Esophagus (tissue), 2 donors: ENCODE measurements at regions not wholly inside any gene's neighbourhood (a gene's known extent, or its start where the extent isn't known, plus 50 kb on each side); places are given as distances from the start of the nearest gene placed in this dataset.
"Not testable (repeated sequence)": the region's sequence is repeated elsewhere in the genome, so short reads cannot be mapped to it uniquely, and the experiment has no call there.

ENCODE experiments used
- H3K27ac ChIP-seq, 2 donors: one replicate each; pipeline ENCODE4 v1.5.1; 2013; ENCODE audit warnings: low read depth in 2 of 2, mild to moderate bottlenecking in 2 of 2, inconsistent platforms in 1 of 2, low read length in 1 of 2, moderate library complexity in 1 of 2
- H3K27me3 ChIP-seq, 2 donors: one replicate each; pipeline ENCODE4 v1.6.1; 2013; ENCODE audit warnings: low read length in 2 of 2, control low read depth in 1 of 2, mild to moderate bottlenecking in 1 of 2; ENCODE audit not compliant: insufficient read depth in 2 of 2, control insufficient read depth in 1 of 2
- H3K36me3 ChIP-seq, 2 donors: one replicate each; pipeline ENCODE4 v1.6.1; 2013; ENCODE audit warnings: low read length in 1 of 2; ENCODE audit not compliant: control insufficient read depth in 2 of 2, insufficient read depth in 2 of 2
- H3K4me1 ChIP-seq, 2 donors: one replicate each; pipeline ENCODE4 v1.6.1; 2013; ENCODE audit warnings: low read length in 1 of 2; ENCODE audit not compliant: control insufficient read depth in 2 of 2, insufficient read depth in 2 of 2
- H3K4me3 ChIP-seq, 2 donors: one replicate each; pipeline ENCODE4 v1.5.1; 2013; ENCODE audit warnings: low read length in 2 of 2, mild to moderate bottlenecking in 2 of 2, low read depth in 1 of 2, moderate library complexity in 1 of 2
- H3K9me3 ChIP-seq, 2 donors: one replicate each; pipeline ENCODE4 v1.6.1; 2013; ENCODE audit warnings: mild to moderate bottlenecking in 2 of 2, low read depth in 1 of 2, low read length in 1 of 2, moderate library complexity in 1 of 2; ENCODE audit not compliant: control insufficient read depth in 2 of 2, insufficient read depth in 1 of 2
- WGBS, 2 donors: extraction: QIAGEN DNeasy Blood & Tissue Kit; methylation state at CpG; one replicate each; pipeline ENCODE4 v1.1.7; 2013; 5-methylcytosine and 5-hydroxymethylcytosine counted together
- donor health status: healthy with polysubstance abuse.
- donor health status: Bipolar disorder and iron deficiency.

GRCh38 chr2:11945139-11946126, 199.0 kb downstream of the LPIN1 start:
- Histone ChIP-seq H3K27ac (no peak overlapping the region), H3K36me3 (no peaks in the 10 kb centered on the region), H3K4me1 (no peaks in the 10 kb centered on the region), H3K9me3 (no peaks in the 10 kb centered on the region), H3K4me3 (no peak overlapping the region), H3K27me3 (no peaks in the 10 kb centered on the region)
- 58 to 59% methylated on average over 5 of the region's 5 CpGs for WGBS, 2 donors

DNA sequence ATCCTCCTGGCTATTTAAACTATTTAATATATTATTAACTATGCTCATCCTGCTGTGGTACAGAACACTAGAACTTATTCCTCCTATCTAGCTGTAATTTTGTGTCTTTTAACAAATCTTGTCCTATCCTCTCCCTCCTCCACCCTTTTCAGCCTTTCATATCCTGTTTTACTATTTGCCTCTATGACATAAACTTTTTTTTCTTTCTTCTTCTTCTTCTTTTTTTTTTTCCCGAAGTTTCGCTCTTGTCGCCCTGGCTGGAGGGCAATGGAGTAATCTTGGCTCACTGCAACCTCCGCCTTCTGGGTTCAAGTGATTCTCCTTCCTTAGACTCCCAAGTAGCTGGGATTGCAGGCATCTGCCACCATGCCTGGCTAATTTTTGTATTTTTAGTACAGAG, 201.5 kb downstream of the LPIN1 start:
- H3K27ac ChIP-seq: no peak overlapping the region
- H3K4me1 ChIP-seq: no peaks in the 10 kb centered on the region
- no peak overlapping the region for H3K4me3 ChIP-seq
- H3K36me3 ChIP-seq: no peaks in the 10 kb centered on the region
- no peaks in the 10 kb centered on the region for H3K9me3 ChIP-seq
- WGBS, 2 donors: 96 to 98% methylated on average over 4 of the region's 4 CpGs
- H3K27me3 ChIP-seq: no peaks in the 10 kb centered on the region

- Histone ChIP-seq H3K9me3 (no peaks in the 10 kb centered on the region), H3K4me3 (no peak overlapping the region), H3K27ac (no peak overlapping the region), H3K4me1 (no peaks in the 10 kb centered on the region), H3K27me3 (no peaks in the 10 kb centered on the region), H3K36me3 (no peaks in the 10 kb centered on the region)
- WGBS, 2 donors: 77 to 82% methylated on average over 4 of the region's 4 CpGs
These were observed 203.5 kb downstream of the LPIN1 start for GRCh38 chr2:11949732-11950523.

DNA sequence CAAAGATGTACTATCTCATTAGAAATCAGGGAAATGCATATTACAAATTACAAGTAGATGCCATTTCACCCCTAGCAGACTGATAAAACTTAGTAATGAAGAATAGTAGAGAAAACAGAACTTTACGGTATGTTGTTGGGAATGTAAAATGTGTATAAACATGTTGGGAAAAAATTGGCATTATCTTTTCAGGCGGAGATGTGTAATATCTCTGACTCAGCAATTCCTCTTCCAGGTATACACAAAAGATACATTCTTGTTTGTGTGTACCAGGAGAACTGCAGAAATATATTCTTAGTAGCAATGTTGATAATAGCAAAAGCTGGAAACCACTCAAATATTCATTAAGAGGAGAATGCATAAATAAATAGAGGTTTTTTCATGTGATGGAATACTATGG, 204.5 kb downstream of the LPIN1 start:
- no peaks in the 10 kb centered on the region for H3K4me1 ChIP-seq
- no peaks in the 10 kb centered on the region for H3K27me3 ChIP-seq
- no peaks in the 10 kb centered on the region for H3K36me3 ChIP-seq
- no peak overlapping the region for H3K4me3 ChIP-seq
- no peaks in the 10 kb centered on the region for H3K9me3 ChIP-seq
- H3K27ac ChIP-seq: no peak overlapping the region
- WGBS, 2 donors: 58 to 59% methylated on average over 2 of the region's 2 CpGs

GRCh38 chr2:11951492-11951891, 205.1 kb downstream of the LPIN1 start:
- not testable (repeated sequence) for H3K4me3 ChIP-seq, H3K27ac ChIP-seq, H3K9me3 ChIP-seq, H3K36me3 ChIP-seq, H3K27me3 ChIP-seq, H3K4me1 ChIP-seq
- 85 to 91% methylated on average over 6 of the region's 6 CpGs for WGBS, 2 donors

DNA sequence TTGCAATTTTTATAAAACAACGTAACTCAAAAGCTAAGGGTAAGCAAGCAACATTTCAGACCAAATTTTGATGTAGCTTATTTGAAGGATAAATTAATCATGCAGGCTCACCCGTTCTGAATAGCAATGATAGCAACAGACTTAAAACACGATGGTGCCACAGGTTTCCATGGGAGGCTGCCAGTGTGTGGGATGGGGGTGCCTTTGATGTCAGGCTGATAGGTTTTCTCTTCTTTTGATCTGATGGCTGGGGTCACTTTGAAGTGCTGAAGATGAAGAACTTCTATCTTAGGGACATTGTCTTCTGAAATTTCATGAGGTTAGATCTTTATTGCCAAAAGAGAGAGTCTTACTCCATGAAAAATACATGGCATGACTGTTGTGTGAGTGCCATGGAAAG, 206.8 kb downstream of the LPIN1 start:
- Histone ChIP-seq H3K36me3 (no peaks in the 10 kb centered on the region), H3K4me3 (no peak overlapping the region), H3K9me3 (no peaks in the 10 kb centered on the region), H3K27me3 (no peaks in the 10 kb centered on the region), H3K27ac (no peak overlapping the region), H3K4me1 (no peaks in the 10 kb centered on the region)
- WGBS, 2 donors: 81 to 83% methylated on average over 3 of the region's 3 CpGs

DNA sequence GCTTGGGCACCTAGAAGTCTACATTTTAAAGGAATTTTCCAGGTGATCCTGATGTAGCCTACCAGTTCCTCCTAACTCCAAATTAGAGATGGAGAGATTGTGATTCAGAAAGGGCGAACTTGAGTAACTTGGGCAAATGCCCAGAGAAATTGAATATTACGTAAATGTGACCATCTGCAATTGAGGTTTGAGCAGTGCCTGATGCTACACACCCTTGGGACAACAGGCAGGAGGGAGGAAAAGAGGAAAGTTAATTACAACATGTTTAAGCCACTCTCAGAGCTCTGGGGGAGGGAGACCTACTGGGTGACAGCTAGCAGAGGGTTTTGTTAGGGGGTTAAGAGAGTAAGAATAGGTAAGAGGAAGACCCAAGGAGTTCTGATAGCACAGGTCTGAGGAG, 208.9 kb downstream of the LPIN1 start:
- 66 to 69% methylated on average over 2 of the region's 2 CpGs for WGBS, 2 donors
- Histone ChIP-seq H3K27me3 (no peaks in the 10 kb centered on the region), H3K4me3 (no peak overlapping the region), H3K27ac (no peak overlapping the region), H3K4me1 (no peaks in the 10 kb centered on the region), H3K36me3 (no peaks in the 10 kb centered on the region), H3K9me3 (no peaks in the 10 kb centered on the region)

GRCh38 chr2:11955884-11956291, 209.5 kb downstream of the LPIN1 start:
- Histone ChIP-seq H3K27ac (no peak overlapping the region), H3K36me3 (no peaks in the 10 kb centered on the region), H3K4me1 (no peaks in the 10 kb centered on the region), H3K27me3 (no peaks in the 10 kb centered on the region), H3K9me3 (no peaks in the 10 kb centered on the region), H3K4me3 (no peak overlapping the region)
- WGBS, 2 donors: 83 to 88% methylated on average over 9 of the region's 9 CpGs

GRCh38 chr2:11962707-11963328, 216.4 kb downstream of the LPIN1 start:
- no peaks in the 10 kb centered on the region for H3K4me1 ChIP-seq
- no peaks in the 10 kb centered on the region for H3K9me3 ChIP-seq
- no peaks in the 10 kb centered on the region for H3K27me3 ChIP-seq
- H3K27ac ChIP-seq: no peak overlapping the region
- H3K4me3 ChIP-seq: no peak overlapping the region
- 87 to 96% methylated on average over 10 of the region's 10 CpGs for WGBS, 2 donors
- H3K36me3 ChIP-seq: no peaks in the 10 kb centered on the region
